IPS DF 6.9 (cell line): ENCODE measurements at regions not wholly inside any gene's neighbourhood (a gene's known extent, or its start where the extent isn't known, plus 50 kb on each side); places are given as distances from the start of the nearest gene placed in this dataset.

ENCODE experiments used
- DNase-seq: peaks from one replicate; pipeline ENCODE4 v3.0.0-alpha.2; 2013; ENCODE audit warnings: low read depth, low spot score
- H3K27ac ChIP-seq: one replicate; pipeline ENCODE4 v1.5.1; 2013; ENCODE audit warnings: low read length, control low read depth
- H3K27me3 ChIP-seq: 2 replicates; pipeline ENCODE4 v1.6.1; 2013; ENCODE audit warnings: mild to moderate bottlenecking, low read length; ENCODE audit not compliant: control insufficient read depth, insufficient read depth
- H3K36me3 ChIP-seq: 2 replicates; pipeline ENCODE4 v1.6.1; 2013; ENCODE audit warnings: low read length; ENCODE audit not compliant: control insufficient read depth, insufficient read depth
- H3K4me1 ChIP-seq: 2 replicates; pipeline ENCODE4 v1.6.1; 2013; ENCODE audit warnings: low read length; ENCODE audit not compliant: control insufficient read depth, insufficient read depth
- H3K4me3 ChIP-seq: 2 replicates; pipeline ENCODE4 v1.5.1; 2013; ENCODE audit warnings: mild to moderate bottlenecking, low read length
- H3K9me3 ChIP-seq: 2 replicates; pipeline ENCODE4 v1.6.1; 2013; ENCODE audit warnings: low read length, inconsistent platforms; ENCODE audit not compliant: control insufficient read depth, insufficient read depth
- WGBS: extraction: QIAGEN DNeasy Blood & Tissue Kit; methylation state at CpG from one replicate; pipeline ENCODE4 v1.1.7; 2013; ENCODE audit warnings: mixed read lengths, missing lambda C conversion rate; ENCODE audit not compliant: insufficient read length, insufficient coverage; 5-methylcytosine and 5-hydroxymethylcytosine counted together

GRCh38 chr5:61912559-61912958 is 393.4 kb upstream of the KIF2A start:
- no peak overlapping the region for H3K27ac ChIP-seq
- H3K27me3 ChIP-seq = no peaks in the 10 kb centered on the region
- H3K4me3 ChIP-seq = no peak overlapping the region
- DNase-seq = no peak
- no CpG with 5 or more reads among the region's 6 CpGs for WGBS
- H3K9me3 ChIP-seq = no peaks in the 10 kb centered on the region
- H3K4me1 ChIP-seq = no peaks in the 10 kb centered on the region
- no peaks in the 10 kb centered on the region; the same call in 1 of the 2 replicates for H3K36me3 ChIP-seq

- Histone ChIP-seq H3K27me3 (no peaks in the 10 kb centered on the region), H3K27ac (no peak overlapping the region), H3K36me3 (no peaks in the 10 kb centered on the region; the same call in 1 of the 2 replicates), H3K4me3 (no peak overlapping the region), H3K4me1 (no peaks in the 10 kb centered on the region), H3K9me3 (no peaks in the 10 kb centered on the region)
- WGBS = no CpG with 5 or more reads among the region's 4 CpGs
- no peak for DNase-seq
Measured at GRCh38 chr5:61915646-61916045, 390.4 kb upstream of the KIF2A start.

GRCh38 chr5:61916621-61917620 is 389.1 kb upstream of the KIF2A start:
- no CpG with 5 or more reads among the region's 4 CpGs for WGBS
- no peak overlapping the region for H3K4me3 ChIP-seq

GRCh38 chr5:61918611-61919010 is 387.4 kb upstream of the KIF2A start:
- Histone ChIP-seq H3K27ac (no peak overlapping the region), H3K9me3 (no peaks in the 10 kb centered on the region), H3K4me3 (no peak overlapping the region), H3K27me3 (no peaks in the 10 kb centered on the region), H3K4me1 (no peaks in the 10 kb centered on the region), H3K36me3 (no peaks in the 10 kb centered on the region; the same call in 1 of the 2 replicates)
- no CpG with 5 or more reads among the region's 2 CpGs for WGBS
- no peak for DNase-seq

More at GRCh38 chr5:61916621-61917620, 389.1 kb upstream of the KIF2A start:
- no peak for DNase-seq
- no peak overlapping the region for H3K27ac ChIP-seq
- H3K36me3 ChIP-seq = no peaks in the 10 kb centered on the region; the same call in 1 of the 2 replicates
- no peaks in the 10 kb centered on the region for H3K9me3 ChIP-seq
- H3K27me3 ChIP-seq = no peaks in the 10 kb centered on the region
- no peaks in the 10 kb centered on the region for H3K4me1 ChIP-seq

- no peaks in the 10 kb centered on the region for H3K27me3 ChIP-seq
- H3K27ac ChIP-seq = no peak overlapping the region
- no CpG with 5 or more reads among the region's 6 CpGs for WGBS
- H3K36me3 ChIP-seq = no peaks in the 10 kb centered on the region; the same call in 1 of the 2 replicates
- no peak overlapping the region for H3K4me3 ChIP-seq
- H3K4me1 ChIP-seq = no peaks in the 10 kb centered on the region
- no peaks in the 10 kb centered on the region for H3K9me3 ChIP-seq
- no peak for DNase-seq
Measured at GRCh38 chr5:61919920-61920319, 386.1 kb upstream of the KIF2A start.

- no peak overlapping the region for H3K4me3 ChIP-seq
- no peaks in the 10 kb centered on the region for H3K27me3 ChIP-seq
- no peak for DNase-seq
- no peaks in the 10 kb centered on the region for H3K9me3 ChIP-seq
- WGBS = no CpG with 5 or more reads among the region's 1 CpG
- no peak overlapping the region for H3K27ac ChIP-seq
- H3K36me3 ChIP-seq = no peaks in the 10 kb centered on the region
- H3K4me1 ChIP-seq = no peaks in the 10 kb centered on the region
Measured at GRCh38 chr5:61924251-61924650, 381.8 kb upstream of the KIF2A start.

- Histone ChIP-seq H3K4me3 (no peak overlapping the region), H3K36me3 (no peaks in the 10 kb centered on the region), H3K4me1 (no peaks in the 10 kb centered on the region), H3K9me3 (no peaks in the 10 kb centered on the region), H3K27me3 (no peaks in the 10 kb centered on the region), H3K27ac (no peak overlapping the region)
- DNase-seq = no peak
Measured at GRCh38 chr5:61926911-61927310, 379.1 kb upstream of the KIF2A start.

GRCh38 chr5:61931236-61931635 is 374.8 kb upstream of the KIF2A start:
- Histone ChIP-seq H3K4me1 (no peaks in the 10 kb centered on the region), H3K36me3 (no peaks in the 10 kb centered on the region), H3K27ac (no peak overlapping the region), H3K9me3 (no peaks in the 10 kb centered on the region), H3K27me3 (no peaks in the 10 kb centered on the region), H3K4me3 (no peak overlapping the region)
- DNase-seq = no peak

GRCh38 chr5:61933787-61934626 is 372.0 kb upstream of the KIF2A start:
- no peaks in the 10 kb centered on the region for H3K4me1 ChIP-seq
- no CpG with 5 or more reads among the region's 4 CpGs for WGBS

GRCh38 chr5:61941637-61942036 is 364.4 kb upstream of the KIF2A start:
- Histone ChIP-seq H3K27ac (no peak overlapping the region), H3K27me3 (no peaks in the 10 kb centered on the region), H3K9me3 (no peaks in the 10 kb centered on the region), H3K4me3 (no peak overlapping the region), H3K36me3 (no peaks in the 10 kb centered on the region), H3K4me1 (no peaks in the 10 kb centered on the region)
- no peak for DNase-seq
- WGBS = no CpG with 5 or more reads among the region's 1 CpG

More at GRCh38 chr5:61933787-61934626, 372.0 kb upstream of the KIF2A start:
- Histone ChIP-seq H3K36me3 (no peaks in the 10 kb centered on the region), H3K27ac (no peak overlapping the region), H3K4me3 (no peak overlapping the region), H3K9me3 (no peaks in the 10 kb centered on the region), H3K27me3 (no peaks in the 10 kb centered on the region)
- DNase-seq = peak; percentile 13
